Activated CD8-positive, alpha-beta memory T cell treated with anti-CD3 and anti-CD28 coated beads, Interleukin-2, amount 10 ng/mL, durations not matched to agents 7 days and 5 days (primary cell): ENCODE measurements at regions not wholly inside any gene's neighbourhood (a gene's known extent, or its start where the extent isn't known, plus 50 kb on each side); places are given as distances from the start of the nearest gene placed in this dataset.
"Not testable (repeated sequence)": the region's sequence is repeated elsewhere in the genome, so short reads cannot be mapped to it uniquely, and the experiment has no call there.

ENCODE experiments used
- ATAC-seq: fragments of 150-1000 bp; cut with Tn5 transposase; one replicate; pipeline ENCODE4 v1.10.0; 2021; ENCODE audit warnings: moderate library complexity
- CTCF ChIA-PET: fragments of 350-600 bp; sonication (Branson Sonifier 250); formaldehyde crosslinking; loops from one replicate; lab custom pipeline; 2021; ENCODE audit warnings: antibody characterized with exemption; lab: Charles Lee
- DNase-seq: peaks from one replicate; pipeline ENCODE4 v3.0.0-alpha.2; 2020
- H3K27ac Mint-ChIP-seq: one replicate; pipeline ENCODE4 v1.8.0; 2021; ENCODE audit warnings: mild to moderate bottlenecking, mixed read lengths
- H3K27me3 Mint-ChIP-seq: one replicate; pipeline ENCODE4 v1.8.0; 2021; ENCODE audit warnings: mixed read lengths
- H3K36me3 Mint-ChIP-seq: one replicate; pipeline ENCODE4 v1.8.0; 2021; ENCODE audit warnings: mild to moderate bottlenecking, mixed read lengths
- H3K4me1 Mint-ChIP-seq: one replicate; pipeline ENCODE4 v1.8.0; 2021; ENCODE audit warnings: mixed read lengths
- H3K4me3 Mint-ChIP-seq: one replicate; pipeline ENCODE4 v1.8.0; 2021; ENCODE audit warnings: mild to moderate bottlenecking, moderate library complexity, mixed read lengths
- H3K9me3 Mint-ChIP-seq: one replicate; pipeline ENCODE4 v1.8.0; 2022; ENCODE audit warnings: low read depth, mixed read lengths

GRCh38 chr22:22051032-22051431, 68.4 kb upstream of the TOP3B start:
- H3K27ac Mint-ChIP-seq, CTCF ChIA-PET, H3K4me3 Mint-ChIP-seq, H3K4me1 Mint-ChIP-seq, ATAC-seq, DNase-seq, H3K9me3 Mint-ChIP-seq, H3K36me3 Mint-ChIP-seq: not testable (repeated sequence)
- H3K27me3 Mint-ChIP-seq = peaks cover 66% of the 10 kb centered on the region

- Mint-ChIP-seq H3K27me3 (peaks cover 60% of the 10 kb centered on the region), H3K9me3 (no peaks in the 10 kb centered on the region), H3K4me3 (no peak overlapping the region), H3K4me1 (no peaks in the 10 kb centered on the region), H3K27ac (no peak overlapping the region), H3K36me3 (no peaks in the 10 kb centered on the region)
- DNase-seq (no peak), ATAC-seq (no peak)
- CTCF ChIA-PET = no interaction called here
Measured at GRCh38 chr22:22050141-22050775, 67.7 kb upstream of the TOP3B start.

- DNase-seq (no peak), ATAC-seq (no peak)
- Mint-ChIP-seq H3K9me3 (no peaks in the 10 kb centered on the region), H3K27ac (no peak overlapping the region), H3K4me3 (no peak overlapping the region), H3K4me1 (no peaks in the 10 kb centered on the region), H3K36me3 (no peaks in the 10 kb centered on the region), H3K27me3 (peaks cover 55% of the 10 kb centered on the region)
- CTCF ChIA-PET = no interaction called here
Measured at GRCh38 chr22:22049684-22050083, 67.1 kb upstream of the TOP3B start.

- H3K4me3 Mint-ChIP-seq = no peak overlapping the region
- no peak for ATAC-seq
- H3K27me3 Mint-ChIP-seq = peaks cover 49% of the 10 kb centered on the region
- H3K27ac Mint-ChIP-seq = no peak overlapping the region
- no peaks in the 10 kb centered on the region for H3K9me3 Mint-ChIP-seq
- DNase-seq = no peak
- CTCF ChIA-PET = no interaction called here
- no peaks in the 10 kb centered on the region for H3K4me1 Mint-ChIP-seq
- no peaks in the 10 kb centered on the region for H3K36me3 Mint-ChIP-seq
Measured at GRCh38 chr22:22048981-22049531, 66.5 kb upstream of the TOP3B start.

GRCh38 chr22:22048318-22048942, 65.8 kb upstream of the TOP3B start:
- no peak for ATAC-seq
- CTCF ChIA-PET = no interaction called here
- Mint-ChIP-seq H3K27me3 (peaks cover 43% of the 10 kb centered on the region), H3K4me3 (no peak overlapping the region), H3K36me3 (no peaks in the 10 kb centered on the region), H3K27ac (no peak overlapping the region), H3K9me3 (no peaks in the 10 kb centered on the region), H3K4me1 (no peaks in the 10 kb centered on the region)
- no peak for DNase-seq

- Mint-ChIP-seq H3K4me3 (no peak overlapping the region), H3K27me3 (peaks cover 39% of the 10 kb centered on the region), H3K9me3 (no peaks in the 10 kb centered on the region), H3K27ac (no peak overlapping the region), H3K36me3 (no peaks in the 10 kb centered on the region), H3K4me1 (no peaks in the 10 kb centered on the region)
- DNase-seq (no peak), ATAC-seq (no peak)
- CTCF ChIA-PET = no interaction called here
Measured at GRCh38 chr22:22047776-22048175, 65.2 kb upstream of the TOP3B start.

GRCh38 chr22:22047266-22047665, 64.7 kb upstream of the TOP3B start:
- DNase-seq = no peak
- no peaks in the 10 kb centered on the region for H3K4me1 Mint-ChIP-seq
- no peak overlapping the region for H3K27ac Mint-ChIP-seq
- H3K9me3 Mint-ChIP-seq = no peaks in the 10 kb centered on the region
- peaks cover 34% of the 10 kb centered on the region for H3K27me3 Mint-ChIP-seq
- no peak overlapping the region for H3K4me3 Mint-ChIP-seq
- CTCF ChIA-PET = no interaction called here
- ATAC-seq = no peak
- H3K36me3 Mint-ChIP-seq = no peaks in the 10 kb centered on the region

- H3K36me3 Mint-ChIP-seq = no peaks in the 10 kb centered on the region
- peaks cover 36% of the 10 kb centered on the region for H3K27me3 Mint-ChIP-seq
- H3K4me3 Mint-ChIP-seq = no peak overlapping the region
- H3K4me1 Mint-ChIP-seq = no peaks in the 10 kb centered on the region
- no peaks in the 10 kb centered on the region for H3K9me3 Mint-ChIP-seq
- ATAC-seq (no peak), DNase-seq (no peak)
- no peak overlapping the region for H3K27ac Mint-ChIP-seq
- CTCF ChIA-PET = no interaction called here
Measured at GRCh38 chr22:22046370-22046769, 63.8 kb upstream of the TOP3B start.

- CTCF ChIA-PET = interaction anchor here (1.0 kb wide), 1 partner anchor 150 kb away, joined by 3 read pairs; no protein-coding TSS in a partner anchor
- peaks cover 32% of the 10 kb centered on the region for H3K27me3 Mint-ChIP-seq
- H3K4me3 Mint-ChIP-seq = no peak overlapping the region
- no peaks in the 10 kb centered on the region for H3K36me3 Mint-ChIP-seq
- H3K27ac Mint-ChIP-seq = no peak overlapping the region
- no peak for ATAC-seq
- H3K9me3 Mint-ChIP-seq = no peaks in the 10 kb centered on the region
- no peaks in the 10 kb centered on the region for H3K4me1 Mint-ChIP-seq
- DNase-seq = no peak
Measured at GRCh38 chr22:22045571-22046335, 63.2 kb upstream of the TOP3B start.

GRCh38 chr22:22044153-22044552, 61.6 kb upstream of the TOP3B start:
- H3K27me3 Mint-ChIP-seq = peaks cover 30% of the 10 kb centered on the region
- H3K4me1 Mint-ChIP-seq = no peaks in the 10 kb centered on the region
- H3K4me3 Mint-ChIP-seq = no peak overlapping the region
- H3K36me3 Mint-ChIP-seq = no peaks in the 10 kb centered on the region
- DNase-seq = no peak
- no peak overlapping the region for H3K27ac Mint-ChIP-seq
- no peak for ATAC-seq
- H3K9me3 Mint-ChIP-seq = no peaks in the 10 kb centered on the region
- CTCF ChIA-PET = no interaction called here

- Mint-ChIP-seq H3K4me3 (no peak overlapping the region), H3K27ac (no peak overlapping the region), H3K36me3 (no peaks in the 10 kb centered on the region), H3K27me3 (peaks cover 26% of the 10 kb centered on the region), H3K9me3 (no peaks in the 10 kb centered on the region), H3K4me1 (no peaks in the 10 kb centered on the region)
- CTCF ChIA-PET = interaction anchor here (1.0 to 2.3 kb wide), 4 partner anchors 10 to 702 kb away, joined by 3 to 10 read pairs (median 5); no protein-coding TSS in a partner anchor
- DNase-seq (no peak), ATAC-seq (no peak)
Measured at GRCh38 chr22:22043296-22044078, 60.9 kb upstream of the TOP3B start.

- no peaks in the 10 kb centered on the region for H3K36me3 Mint-ChIP-seq
- CTCF ChIA-PET = interaction anchor here (1.0 to 2.3 kb wide), 4 partner anchors 10 to 703 kb away, joined by 3 to 10 read pairs (median 5); no protein-coding TSS in a partner anchor
- peaks cover 21% of the 10 kb centered on the region for H3K27me3 Mint-ChIP-seq
- DNase-seq (no peak), ATAC-seq (no peak)
- no peak overlapping the region for H3K27ac Mint-ChIP-seq
- H3K9me3 Mint-ChIP-seq = no peaks in the 10 kb centered on the region
- no peak overlapping the region for H3K4me3 Mint-ChIP-seq
- no peaks in the 10 kb centered on the region for H3K4me1 Mint-ChIP-seq
Measured at GRCh38 chr22:22042599-22043295, 60.2 kb upstream of the TOP3B start.
